Central memory CD4-positive, alpha-beta T cell (primary cell): ENCODE measurements at regions not wholly inside any gene's neighbourhood (a gene's known extent, or its start where the extent isn't known, plus 50 kb on each side); places are given as distances from the start of the nearest gene placed in this dataset.
"Not testable (repeated sequence)": the region's sequence is repeated elsewhere in the genome, so short reads cannot be mapped to it uniquely, and the experiment has no call there.

Source experiments
- DNase-seq: peaks from one replicate; pipeline ENCODE4 v3.0.0; 2022

DNA sequence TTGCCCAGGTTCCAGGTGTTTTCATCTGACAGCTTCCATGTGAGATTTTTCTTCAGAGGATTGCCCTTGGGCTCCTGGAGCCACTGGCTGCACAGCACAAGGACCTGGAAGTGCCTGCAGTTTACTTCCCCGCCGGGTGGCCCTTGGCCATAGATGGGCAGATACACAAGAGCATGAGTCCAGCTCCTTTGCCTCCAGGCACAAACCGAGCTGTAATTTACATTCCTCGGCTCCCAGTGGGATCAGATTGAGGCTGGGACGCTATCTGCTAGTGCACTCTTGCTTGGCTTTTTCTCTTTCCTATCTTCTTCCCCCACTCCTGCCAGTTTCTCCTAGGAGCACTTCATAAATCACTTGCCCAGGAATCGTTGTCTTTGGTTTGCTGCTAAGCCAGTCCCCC is 85.4 kb upstream of the RALY start:
- no peak for DNase-seq

DNA sequence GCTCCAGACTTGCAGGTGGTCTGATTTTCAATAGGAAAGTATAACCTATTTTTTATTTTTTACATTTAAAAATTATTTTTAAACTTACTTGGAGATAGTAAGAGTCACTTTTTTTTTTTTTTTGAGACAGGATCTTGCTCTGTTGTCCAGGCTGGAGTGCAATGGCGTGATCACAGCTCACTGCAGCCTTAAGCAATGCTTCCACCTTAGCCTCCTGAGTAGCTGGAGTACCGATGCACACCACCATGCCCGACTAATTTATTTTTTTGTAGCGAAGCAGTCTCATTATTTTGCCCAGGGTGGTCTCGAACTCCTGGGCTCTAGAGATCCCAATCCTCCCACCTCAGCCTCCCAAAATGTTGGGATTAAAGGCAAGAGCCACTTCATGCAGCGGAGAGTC is 84.8 kb upstream of the RALY start:
- DNase-seq: no peak

DNA sequence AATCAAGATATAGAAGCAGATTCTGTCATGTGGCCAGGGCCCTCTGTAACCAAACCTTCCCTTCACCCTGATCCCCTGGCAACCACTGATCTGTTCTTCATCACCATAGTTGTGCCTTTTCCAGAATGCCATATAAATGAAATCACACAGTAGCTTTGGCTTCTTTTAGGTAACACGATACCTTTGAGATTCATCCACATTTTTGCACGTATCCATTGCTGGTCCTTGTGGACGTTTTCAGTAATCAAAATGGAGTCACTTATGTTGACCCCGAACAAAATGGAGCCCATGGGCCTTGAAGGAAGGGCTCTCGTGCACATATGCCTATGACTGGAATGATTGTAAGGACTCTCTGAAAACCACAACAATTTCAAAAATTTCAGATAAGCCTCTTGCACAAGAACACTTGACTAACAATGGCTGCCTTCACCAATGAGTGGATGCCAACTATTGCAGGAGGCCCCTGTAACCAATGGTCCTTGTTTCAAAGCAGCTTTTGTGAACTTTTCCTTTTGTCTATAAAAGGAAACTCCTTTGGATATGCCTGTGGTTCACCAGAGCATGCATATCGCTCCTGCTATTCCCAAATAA is 84.3 kb upstream of the RALY start:
- no peak for DNase-seq

DNA sequence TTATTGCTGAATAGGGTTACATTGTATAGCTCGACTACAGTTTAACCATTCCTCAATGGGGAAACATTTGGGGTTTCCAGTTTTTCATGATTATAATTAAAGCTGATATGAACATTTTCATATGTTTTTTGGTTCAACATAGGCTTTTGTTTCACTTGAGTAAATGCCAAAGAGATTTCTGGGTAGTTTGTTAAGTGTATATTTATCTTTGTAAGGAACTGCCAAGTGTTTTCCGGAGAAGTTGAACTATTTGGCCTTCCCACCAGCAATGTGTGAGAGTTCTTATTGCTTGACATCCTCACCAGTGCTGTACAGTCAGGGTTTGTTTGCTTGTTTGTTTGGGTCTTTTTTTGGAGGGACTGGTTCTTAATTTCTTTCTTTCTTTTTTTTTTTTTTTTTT is 83.7 kb upstream of the RALY start:
- DNase-seq: no peak

DNA sequence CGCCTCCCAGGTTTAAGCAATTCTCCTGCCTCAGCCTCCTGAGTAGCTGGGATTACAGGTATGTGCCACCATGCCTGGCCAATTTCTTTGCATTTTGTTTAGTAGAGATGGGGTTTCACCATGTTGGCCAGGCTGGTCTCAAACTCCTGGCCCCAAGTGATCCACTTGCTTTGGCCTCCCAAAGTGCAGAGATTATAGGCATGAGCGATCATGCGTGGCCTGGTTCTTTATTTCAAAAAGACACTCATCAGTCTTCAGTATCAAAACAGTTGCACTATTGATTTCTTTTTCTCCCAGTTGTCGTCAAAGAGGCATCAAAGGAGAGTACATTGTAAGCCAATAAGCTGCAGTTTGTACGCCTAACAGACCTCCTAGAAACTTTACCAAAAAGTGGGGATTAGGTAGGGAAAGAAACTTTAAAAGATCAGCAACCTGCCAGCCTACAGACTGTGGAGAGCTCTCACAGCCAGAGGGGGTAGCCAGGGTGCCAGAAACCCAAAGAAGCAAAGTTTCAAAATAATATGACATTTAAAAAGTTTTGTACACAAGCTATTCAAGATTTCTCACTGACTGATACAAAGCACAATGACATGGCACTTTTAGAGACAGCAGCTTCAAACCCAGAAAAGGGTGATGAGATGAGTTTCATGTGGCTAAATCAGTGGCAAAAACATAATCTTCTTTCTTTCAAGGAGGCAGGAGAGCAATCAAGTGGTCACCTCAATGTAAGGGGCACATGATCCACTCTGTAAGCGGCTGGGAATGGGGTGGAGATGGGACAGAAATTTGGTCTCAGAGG is 83.0 kb upstream of the RALY start:
- DNase-seq: no peak

DNA sequence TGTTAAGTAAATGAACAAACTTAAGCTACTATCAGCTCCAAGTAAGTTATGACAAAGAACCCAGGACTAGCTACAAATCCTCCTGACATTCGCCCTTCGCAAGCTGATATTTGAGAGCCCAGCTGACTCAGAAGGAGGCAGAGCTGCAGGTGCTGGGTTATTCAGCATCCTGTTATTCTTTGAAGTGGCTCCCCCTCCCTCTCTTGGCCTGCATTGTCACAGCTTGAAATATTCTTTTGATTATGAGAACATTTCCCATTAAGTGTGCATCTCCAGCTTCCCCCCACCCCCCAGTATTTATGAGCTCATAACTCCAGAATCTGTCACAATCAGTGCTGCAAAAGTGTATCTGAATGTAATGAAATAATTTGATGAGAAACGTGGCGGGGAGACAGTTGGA is 78.8 kb upstream of the RALY start:
- DNase-seq: peak; percentile 21

DNA sequence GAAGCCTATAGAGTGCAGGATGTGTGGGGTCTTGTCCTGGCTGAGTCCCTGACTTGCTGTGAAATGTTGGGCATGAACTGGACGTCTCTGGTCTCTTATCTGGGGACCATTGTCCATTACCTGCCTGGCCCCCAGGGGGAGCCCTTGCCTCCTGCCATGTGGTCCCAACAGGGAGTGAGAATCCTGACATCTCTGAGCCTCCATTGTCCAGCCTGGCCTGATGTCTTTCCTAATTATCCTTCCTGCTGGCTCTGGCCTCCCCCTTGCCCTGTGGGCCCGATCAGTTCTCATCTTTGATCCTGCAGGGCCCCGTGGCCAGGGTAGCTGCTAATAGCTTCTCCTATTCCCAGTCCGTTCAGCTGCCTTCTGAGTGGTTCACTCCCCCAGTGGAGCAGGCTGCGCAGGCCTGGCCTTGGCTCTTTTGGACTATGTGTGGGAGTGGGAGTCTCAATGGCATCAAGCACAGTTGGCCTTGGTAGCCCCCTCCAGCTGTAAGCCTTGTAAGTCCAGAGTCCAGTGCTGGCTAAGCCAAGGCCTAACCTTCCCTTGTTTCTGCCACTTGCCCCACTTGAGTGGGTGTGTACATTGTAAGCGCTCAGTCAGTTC is 77.9 kb upstream of the RALY start:
- DNase-seq: peak; percentile 30

DNA sequence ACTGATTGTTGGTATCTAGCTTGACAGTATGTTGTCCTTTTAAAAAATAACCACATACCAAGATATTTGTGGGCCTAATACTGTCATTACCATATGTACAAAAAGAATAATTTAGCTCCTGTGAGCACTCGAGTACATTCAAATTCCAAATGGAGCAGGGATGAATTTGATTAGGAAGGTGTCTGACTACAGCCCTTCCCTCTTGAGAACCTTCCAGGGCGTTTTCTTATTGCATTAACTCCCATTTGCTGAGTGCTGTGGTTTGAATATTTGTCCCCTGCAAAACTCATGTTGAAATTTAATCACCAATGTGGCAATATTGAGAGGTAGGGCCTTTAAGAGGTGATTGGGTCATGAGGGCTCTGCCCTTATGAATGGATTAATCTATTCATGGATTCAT is 76.9 kb upstream of the RALY start:
- DNase-seq: no peak

DNA sequence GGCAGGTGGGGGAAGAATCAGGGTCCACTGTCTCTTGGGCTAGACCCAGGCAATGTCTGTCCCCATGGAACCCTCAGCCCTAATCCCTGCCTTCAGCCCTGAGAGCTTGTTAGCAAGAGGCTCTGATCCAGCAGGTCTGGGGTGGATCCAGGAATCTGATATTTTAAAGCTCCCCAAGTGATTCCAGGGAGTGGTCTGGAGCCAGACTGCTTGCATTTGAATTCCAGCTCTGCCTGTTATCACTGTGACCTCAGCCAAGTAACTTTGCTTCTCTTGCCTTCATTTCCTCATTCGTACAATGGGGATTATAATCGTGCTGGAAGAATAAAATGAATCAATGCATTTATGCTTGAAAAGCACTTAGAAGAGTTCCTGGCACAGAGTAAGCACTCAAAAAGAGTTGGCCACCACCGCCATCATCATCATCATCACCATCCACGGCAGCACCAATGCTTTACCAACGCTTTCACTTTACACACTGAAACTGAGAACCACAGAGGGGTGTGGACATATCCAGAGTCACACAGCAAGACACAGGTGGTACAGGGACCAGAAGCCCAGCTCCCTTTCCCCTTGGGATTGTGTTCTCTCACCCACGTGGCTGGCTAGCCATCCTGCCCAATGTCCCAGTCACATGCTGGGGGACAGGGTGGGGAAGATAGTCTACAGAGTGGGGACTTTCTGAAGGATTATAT is 75.7 kb upstream of the RALY start:
- DNase-seq: no peak

DNA sequence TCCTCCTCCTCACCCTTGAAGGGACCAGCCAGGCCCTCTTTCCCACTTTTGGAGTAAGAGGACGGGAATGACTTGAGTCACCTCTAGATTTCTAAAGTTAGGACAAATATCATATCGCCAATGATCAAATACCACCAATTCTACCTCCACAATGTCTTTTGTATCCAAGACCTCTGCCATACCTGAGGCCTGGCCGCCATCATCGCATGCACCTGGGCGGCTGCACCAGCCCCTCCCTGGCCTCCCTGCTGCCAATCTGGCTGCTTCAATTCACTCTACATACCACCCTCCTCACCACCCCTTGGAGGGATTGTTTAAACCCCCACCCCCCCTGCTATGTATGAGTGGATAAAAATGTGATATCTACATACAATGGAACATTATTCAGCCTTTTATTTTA is 75.0 kb upstream of the RALY start:
- DNase-seq: no peak

DNA sequence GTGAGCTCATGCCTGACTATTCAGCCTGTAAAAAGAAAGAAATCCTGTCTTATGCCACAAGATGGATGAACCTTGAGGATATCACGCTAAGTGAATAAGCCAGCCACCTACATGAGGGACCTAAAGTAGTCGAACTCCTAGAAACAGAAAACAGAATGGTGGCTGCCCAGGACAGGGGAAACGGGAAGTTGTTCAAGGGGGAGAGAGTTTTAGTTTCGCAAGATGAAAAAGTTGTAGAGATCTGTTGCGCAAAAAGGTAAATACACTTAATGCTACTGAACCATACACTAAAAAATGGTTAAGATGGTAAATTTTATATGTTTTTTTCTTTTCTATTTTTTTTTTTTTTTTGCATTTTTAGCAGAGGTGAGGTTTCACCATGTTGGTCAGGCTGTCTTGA is 74.1 kb upstream of the RALY start:
- DNase-seq: no peak

DNA sequence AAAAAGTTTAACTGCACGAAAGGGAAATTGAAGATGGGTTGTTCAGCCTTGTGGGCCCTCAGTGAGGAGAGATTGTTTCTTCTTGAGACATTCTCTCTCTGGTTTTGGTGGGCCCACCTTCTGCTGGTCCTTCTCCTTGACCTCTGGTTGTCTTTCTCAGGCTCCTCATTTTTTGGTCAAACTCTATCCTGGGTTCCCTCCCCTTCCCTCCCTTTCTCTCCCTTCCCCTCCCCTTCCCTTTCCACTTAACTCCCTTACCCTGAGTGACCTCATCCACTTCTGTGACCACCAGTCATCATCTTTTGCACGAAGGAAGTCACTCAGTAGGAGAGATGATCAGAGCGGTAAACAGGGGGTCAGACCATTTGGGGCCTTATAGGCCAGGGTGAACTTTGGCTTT is 71.5 kb upstream of the RALY start:
- DNase-seq: no peak

DNA sequence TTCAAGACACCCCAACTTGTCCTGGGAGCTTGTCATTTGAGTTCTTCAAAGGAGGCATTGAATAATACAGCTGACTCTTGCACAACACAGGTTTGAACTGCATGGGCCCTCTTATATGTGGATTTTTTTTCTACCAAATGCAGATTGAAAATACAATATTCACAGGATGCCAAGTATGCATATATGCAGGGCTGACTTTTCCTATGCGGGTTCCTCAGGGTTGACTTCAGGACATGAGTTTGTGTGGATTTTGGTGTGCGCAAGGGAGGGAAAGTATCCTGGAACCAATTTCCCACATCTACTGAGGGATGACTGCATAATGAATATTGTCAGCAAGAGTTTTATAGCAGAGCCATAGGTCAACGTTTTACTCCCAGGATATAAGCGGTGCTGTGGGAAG is 70.0 kb upstream of the RALY start:
- DNase-seq: no peak

DNA sequence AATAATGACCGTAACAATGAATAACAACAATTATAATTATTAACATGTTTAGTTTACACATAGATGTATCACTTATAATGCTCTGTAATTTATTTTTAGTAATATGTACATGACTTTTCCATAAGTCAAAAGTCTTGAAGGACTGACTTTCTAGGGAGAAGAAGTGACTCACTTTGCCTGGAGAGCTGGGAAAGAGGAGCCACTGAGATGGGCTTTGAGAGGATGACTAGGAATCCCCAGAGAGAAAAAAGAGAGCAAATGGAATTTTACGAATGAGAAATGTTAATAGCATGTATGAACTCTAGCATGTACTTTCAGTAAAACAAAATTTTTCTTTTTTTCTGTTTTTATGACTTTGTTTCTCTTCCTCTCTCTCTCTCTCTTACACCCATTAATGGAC is 67.8 kb upstream of the RALY start:
- no peak for DNase-seq

DNA sequence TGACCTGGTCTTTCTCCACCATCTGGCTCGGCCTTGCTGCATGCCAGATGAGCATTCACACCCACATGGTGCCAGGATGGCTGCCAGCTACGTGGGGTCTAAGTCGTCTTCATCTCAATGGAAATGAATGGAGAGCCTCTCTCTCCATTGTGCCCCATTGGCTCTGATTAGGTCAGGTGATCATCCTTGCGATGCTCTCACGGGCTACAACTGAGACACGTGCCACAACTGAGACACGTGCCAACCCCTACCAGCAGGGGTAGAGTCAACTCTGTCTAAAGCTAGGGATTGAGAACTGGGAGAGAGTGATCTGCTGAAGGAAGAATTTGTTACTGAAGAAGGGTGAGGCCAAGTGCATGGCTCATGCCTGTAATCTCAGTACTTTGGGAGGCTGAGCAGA is 67.3 kb upstream of the RALY start:
- no peak for DNase-seq

DNA sequence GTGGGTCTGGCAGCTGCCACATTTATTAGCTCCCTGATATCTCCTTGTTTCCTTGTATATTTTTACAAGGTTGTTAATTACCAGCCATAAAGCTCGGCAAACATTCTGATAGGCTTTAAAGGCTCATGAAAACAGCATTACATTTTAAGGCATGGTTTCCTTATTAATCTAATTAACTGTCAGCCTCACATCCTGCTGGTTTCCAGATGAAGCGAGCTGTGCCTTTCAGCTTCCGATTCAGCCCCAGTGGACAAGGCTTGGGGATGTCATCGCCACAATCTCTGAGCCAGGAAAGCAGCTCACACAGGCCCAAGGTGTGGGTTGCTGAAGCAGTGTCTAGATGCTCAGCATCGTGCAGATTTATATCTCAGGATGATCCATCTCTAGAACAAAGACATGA is 66.0 kb upstream of the RALY start:
- DNase-seq: no peak

DNA sequence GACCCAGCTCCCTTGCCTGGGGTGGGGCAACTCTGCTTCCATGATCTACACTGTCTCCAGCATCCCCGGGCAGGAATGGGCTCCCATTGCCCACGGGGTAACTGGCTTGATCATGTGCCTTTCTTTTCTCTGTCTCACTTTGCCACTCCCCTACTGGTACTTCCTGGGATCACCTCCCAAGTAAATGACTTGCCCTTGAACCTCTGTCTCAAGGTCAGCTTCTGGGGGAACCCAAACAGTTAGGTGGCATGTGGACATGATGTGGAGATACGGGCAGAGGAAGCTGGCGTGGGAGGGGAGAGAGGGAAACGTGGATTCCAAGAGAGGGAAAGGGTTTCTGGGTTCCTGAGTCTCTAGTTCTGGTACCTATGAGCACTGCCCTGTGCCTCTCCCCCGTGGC is 63.8 kb upstream of the RALY start:
- DNase-seq: no peak

DNA sequence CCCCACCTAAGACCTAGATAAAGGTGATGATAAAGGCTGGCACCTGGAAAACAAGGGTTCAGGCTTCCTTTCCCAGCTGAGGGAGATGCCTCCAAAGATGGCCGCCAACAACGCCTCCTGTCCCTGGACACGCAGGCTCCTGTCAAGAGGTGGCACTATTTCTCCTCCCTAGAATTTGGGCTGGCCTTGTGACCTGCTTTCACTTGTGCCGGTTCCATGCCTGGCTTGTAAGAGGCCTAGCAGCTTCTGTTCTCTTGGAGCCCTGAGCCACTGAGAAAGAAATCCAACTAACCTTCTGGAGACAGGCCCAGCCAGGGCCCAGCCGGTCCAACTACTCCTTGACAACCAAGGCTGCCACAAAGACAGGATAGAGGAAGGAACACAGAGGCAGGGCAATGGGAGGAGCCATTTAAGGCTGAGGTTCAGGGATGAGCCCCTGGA is 60.2 kb upstream of the RALY start:
- DNase-seq: peak; percentile 47

DNA sequence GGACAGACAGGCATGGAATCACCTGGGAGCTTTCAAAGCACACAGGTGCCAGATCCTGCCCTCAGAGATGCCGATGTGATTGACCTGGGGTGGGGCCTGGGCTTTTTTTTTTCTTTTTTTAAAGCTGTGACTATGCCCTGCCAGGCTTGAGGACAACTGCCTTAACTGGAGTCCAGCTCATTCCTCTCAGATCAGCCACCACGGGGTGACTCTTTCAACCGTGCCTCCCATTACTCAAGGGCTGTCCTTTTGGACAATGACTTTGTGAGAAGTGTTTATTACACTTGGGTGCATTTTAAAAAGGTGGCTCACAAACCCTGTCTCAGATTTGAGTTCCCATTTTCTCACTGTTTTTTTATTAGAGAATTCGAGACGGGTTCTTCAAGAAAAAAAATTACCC is 57.1 kb upstream of the RALY start:
- DNase-seq: no peak

DNA sequence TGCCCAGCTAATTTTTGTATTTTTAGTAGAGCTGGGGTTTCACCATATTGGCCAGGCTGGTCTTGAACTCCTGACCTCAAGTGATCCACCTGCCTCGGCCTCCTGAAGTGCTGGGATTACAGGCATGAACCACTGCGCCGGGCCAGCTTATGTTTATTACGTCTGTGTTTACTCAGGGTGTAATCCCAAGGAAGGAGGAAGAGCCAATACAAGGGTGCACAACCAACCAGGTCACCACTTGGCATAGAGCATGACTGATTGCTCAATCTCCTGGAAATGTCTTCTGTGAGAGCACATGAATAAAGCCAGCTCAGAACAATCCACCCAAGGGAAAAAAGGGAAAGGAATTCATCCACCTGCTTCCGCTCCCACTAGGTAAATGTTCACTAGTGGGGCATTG is 54.7 kb upstream of the RALY start:
- not testable (repeated sequence) for DNase-seq

DNA sequence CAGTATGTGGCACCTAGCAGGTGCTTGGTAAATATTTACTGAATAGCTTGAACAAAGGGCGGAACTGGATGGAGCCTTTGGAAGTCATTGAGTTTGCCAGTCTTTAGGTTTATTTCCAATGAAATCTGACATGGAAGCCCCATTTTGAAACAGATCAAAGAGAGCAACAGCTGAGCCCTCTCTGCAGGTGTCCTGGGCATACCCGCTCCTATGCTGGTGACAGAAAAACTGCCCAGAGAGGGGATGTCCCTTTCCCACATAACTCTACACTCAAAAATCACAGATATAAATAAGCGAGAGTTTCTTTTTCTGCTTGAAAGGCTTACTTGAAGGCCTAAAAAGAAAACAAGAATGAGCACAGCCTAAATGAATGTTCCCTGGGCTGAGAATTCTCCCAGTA is 53.0 kb upstream of the RALY start:
- DNase-seq: no peak
